Hepatocyte (in vitro differentiated cells): ENCODE measurements at regions not wholly inside any gene's neighbourhood (a gene's known extent, or its start where the extent isn't known, plus 50 kb on each side); places are given as distances from the start of the nearest gene placed in this dataset.
"Not testable (repeated sequence)": the region's sequence is repeated elsewhere in the genome, so short reads cannot be mapped to it uniquely, and the experiment has no call there.

Experiments
- DNase-seq: peaks from one replicate; pipeline ENCODE4 v3.0.0-alpha.2; 2016; ENCODE audit warnings: low spot score
- H2AFZ ChIP-seq: fragments of 200-600 bp; sonication (generic); 2 replicates; pipeline ENCODE4 v1.6.0; 2016; ENCODE audit warnings: antibody characterized with exemption, mild to moderate bottlenecking
- H3K27ac ChIP-seq: fragments of 200-600 bp; sonication (generic); 2 replicates; pipeline ENCODE4 v1.5.1; 2016; ENCODE audit warnings: mild to moderate bottlenecking
- H3K27me3 ChIP-seq: fragments of 200-600 bp; sonication (generic); 2 replicates; pipeline ENCODE4 v1.6.1; 2016
- H3K36me3 ChIP-seq: fragments of 200-600 bp; sonication (generic); replicated peaks from 2 replicates; pipeline ENCODE4 v1.5.1; 2016; ENCODE audit warnings: low read depth; ENCODE audit not compliant: insufficient read depth
- H3K4me1 ChIP-seq: fragments of 200-600 bp; sonication (generic); 2 replicates; pipeline ENCODE4 v1.5.1; 2016; ENCODE audit warnings: mild to moderate bottlenecking, moderate library complexity; ENCODE audit not compliant: insufficient read depth
- H3K4me2 ChIP-seq: fragments of 200-600 bp; sonication (generic); 2 replicates; pipeline ENCODE4 v1.6.0; 2016
- H3K4me3 ChIP-seq: fragments of 200-600 bp; sonication (generic); 2 replicates; pipeline ENCODE4 v1.5.1; 2016; ENCODE audit warnings: mild to moderate bottlenecking
- H3K79me2 ChIP-seq: fragments of 200-600 bp; sonication (generic); 2 replicates; pipeline ENCODE4 v1.6.0; 2017; ENCODE audit warnings: mild to moderate bottlenecking
- H3K9me2 ChIP-seq: fragments of 200-600 bp; sonication (generic); replicated peaks from 2 replicates; pipeline ENCODE4 v1.6.0; 2017; ENCODE audit warnings: mild to moderate bottlenecking; ENCODE audit not compliant: insufficient read depth
- H3K9me3 ChIP-seq: fragments of 200-600 bp; sonication (generic); 2 replicates; pipeline ENCODE4 v1.5.1; 2016; ENCODE audit warnings: low read depth, mild to moderate bottlenecking
- H4K20me1 ChIP-seq: fragments of 200-600 bp; sonication (generic); 2 replicates; pipeline ENCODE4 v1.6.0; 2016; ENCODE audit warnings: mild to moderate bottlenecking; ENCODE audit not compliant: insufficient read depth, poor library complexity, severe bottlenecking
- CTCF ChIP-seq: fragments of 200-600 bp; sonication (generic); IDR thresholded peaks from 2 replicates; pipeline ENCODE4 v1.5.1; 2016; ENCODE audit warnings: antibody characterized with exemption, mild to moderate bottlenecking; ENCODE audit not compliant: poor library complexity
- EZH2 ChIP-seq: fragments of 200-600 bp; sonication (generic); IDR thresholded peaks from 2 replicates; pipeline ENCODE4 v1.6.1; 2016; ENCODE audit warnings: antibody characterized with exemption, mild to moderate bottlenecking, borderline replicate concordance
- EZH2phosphoT487 ChIP-seq: fragments of 200-600 bp; sonication (generic); IDR thresholded peaks from one replicate; pipeline ENCODE4 v1.6.1; 2018; ENCODE audit warnings: antibody characterized with exemption, mild to moderate bottlenecking, low read depth, moderate library complexity; ENCODE audit not compliant: unreplicated experiment, severe bottlenecking
- WGBS: methylation state at CpG from one replicate; pipeline ENCODE4 v1.1.6; 2016; ENCODE audit warnings: low lambda C conversion rate; ENCODE audit errors: missing lambda C conversion rate; 5-methylcytosine and 5-hydroxymethylcytosine counted together

GRCh38 chr9:126070058-126070655 is 256.5 kb upstream of the MVB12B start:
- WGBS: 88% methylated on average over 12 of the region's 15 CpGs

GRCh38 chr9:126071076-126071750 is 255.4 kb upstream of the MVB12B start:
- Histone ChIP-seq H3K27me3 (no peaks in the 10 kb centered on the region), H3K4me1 (no peaks in the 10 kb centered on the region), H3K9me2 (no peaks in the 10 kb centered on the region), H3K9me3 (no peaks in the 10 kb centered on the region), H3K4me2 (no peak overlapping the region), H3K27ac (no peak overlapping the region), H3K36me3 (no peaks in the 10 kb centered on the region), H2AFZ (no peak overlapping the region), H3K79me2 (no peaks in the 10 kb centered on the region), H4K20me1 (no peaks in the 10 kb centered on the region), H3K4me3 (no peak overlapping the region)
- no peak for DNase-seq
- 84% methylated on average over 13 of the region's 13 CpGs for WGBS
- TF ChIP-seq CTCF: no peak
- TF ChIP-seq EZH2phosphoT487: no peak
- no peak for TF ChIP-seq EZH2

More at GRCh38 chr9:126070058-126070655, 256.5 kb upstream of the MVB12B start:
- H3K9me2 ChIP-seq: no peaks in the 10 kb centered on the region
- H3K79me2 ChIP-seq: no peaks in the 10 kb centered on the region
- no peaks in the 10 kb centered on the region for H3K4me1 ChIP-seq
- no peaks in the 10 kb centered on the region for H3K27me3 ChIP-seq
- H3K4me2 ChIP-seq: no peak overlapping the region
- DNase-seq: no peak
- no peak overlapping the region for H3K4me3 ChIP-seq
- H3K36me3 ChIP-seq: no peaks in the 10 kb centered on the region
- no peak overlapping the region for H3K27ac ChIP-seq
- TF ChIP-seq EZH2 (no peak), CTCF (no peak), EZH2phosphoT487 (no peak)
- H4K20me1 ChIP-seq: no peaks in the 10 kb centered on the region
- no peak overlapping the region for H2AFZ ChIP-seq
- H3K9me3 ChIP-seq: no peaks in the 10 kb centered on the region

- not testable (repeated sequence) for H4K20me1 ChIP-seq, DNase-seq, H3K36me3 ChIP-seq, H3K9me3 ChIP-seq, H3K27me3 ChIP-seq, H3K79me2 ChIP-seq, H3K4me3 ChIP-seq, H3K27ac ChIP-seq, H3K4me1 ChIP-seq, H3K9me2 ChIP-seq, H3K4me2 ChIP-seq, H2AFZ ChIP-seq
- WGBS: 92% methylated on average over 12 of the region's 12 CpGs
These were observed 249.0 kb upstream of the MVB12B start for GRCh38 chr9:126077656-126078055.

- no peak for DNase-seq
- Histone ChIP-seq H3K27ac (no peak overlapping the region), H3K79me2 (no peaks in the 10 kb centered on the region), H3K4me2 (no peak overlapping the region), H4K20me1 (no peaks in the 10 kb centered on the region), H3K9me3 (no peaks in the 10 kb centered on the region), H3K4me3 (no peak overlapping the region), H2AFZ (no peak overlapping the region), H3K27me3 (no peaks in the 10 kb centered on the region), H3K9me2 (no peaks in the 10 kb centered on the region), H3K4me1 (no peaks in the 10 kb centered on the region), H3K36me3 (no peaks in the 10 kb centered on the region)
- TF ChIP-seq EZH2phosphoT487 (no peak), EZH2 (no peak), CTCF (no peak)
- WGBS: 64% methylated on average over 2 of the region's 2 CpGs
These were observed 246.0 kb upstream of the MVB12B start for GRCh38 chr9:126080641-126081040.
